Ishikawa (cell line): ENCODE measurements at regions not wholly inside any gene's neighbourhood (a gene's known extent, or its start where the extent isn't known, plus 50 kb on each side); places are given as distances from the start of the nearest gene placed in this dataset.

Experiments used
- CEBPB ChIP-seq: IDR thresholded peaks from 2 replicates; pipeline ENCODE4 v1.6.1; 2012
- CREB1 ChIP-seq: IDR thresholded peaks from 2 replicates; pipeline ENCODE4 v1.6.1; 2012; ENCODE audit warnings: low read depth
- EGR1 ChIP-seq: IDR thresholded peaks from 2 replicates; pipeline ENCODE4 v1.6.1; 2012
- EP300 ChIP-seq: IDR thresholded peaks from 2 replicates; pipeline ENCODE4 v1.6.1; 2012; ENCODE audit warnings: borderline replicate concordance
- FOXM1 ChIP-seq: IDR thresholded peaks from 2 replicates; pipeline ENCODE4 v1.6.1; 2012; ENCODE audit warnings: low read depth, borderline replicate concordance
- NFIC ChIP-seq: IDR thresholded peaks from 2 replicates; pipeline ENCODE4 v1.6.1; 2012
- RAD21 ChIP-seq: IDR thresholded peaks from 2 replicates; pipeline ENCODE4 v1.6.1; 2012; ENCODE audit warnings: low read depth
- TAF1 ChIP-seq: IDR thresholded peaks from 2 replicates; pipeline ENCODE4 v1.6.1; 2012; ENCODE audit warnings: low read depth, mild to moderate bottlenecking
- TCF12 ChIP-seq: IDR thresholded peaks from 2 replicates; pipeline ENCODE4 v1.6.1; 2012; ENCODE audit warnings: low read depth
- TEAD4 ChIP-seq: IDR thresholded peaks from 2 replicates; pipeline ENCODE4 v1.6.1; 2012
- YY1 ChIP-seq: IDR thresholded peaks from 2 replicates; pipeline ENCODE4 v1.6.1; 2012; ENCODE audit warnings: low read depth
- ZBTB7A ChIP-seq: IDR thresholded peaks from 2 replicates; pipeline ENCODE4 v1.6.1; 2012; ENCODE audit warnings: low read depth
- TF ChIP-seq, protein P1 (sequence below): IDR thresholded peaks from 2 replicates; pipeline ENCODE4 v1.6.1; 2012
- TF ChIP-seq, protein P2 (sequence below): IDR thresholded peaks from 2 replicates; pipeline ENCODE4 v1.6.1; 2012; ENCODE audit warnings: low read depth, mild to moderate bottlenecking
- TF ChIP-seq, protein P3 (sequence below): IDR thresholded peaks from 2 replicates; pipeline ENCODE4 v1.6.1; 2012

DNA sequence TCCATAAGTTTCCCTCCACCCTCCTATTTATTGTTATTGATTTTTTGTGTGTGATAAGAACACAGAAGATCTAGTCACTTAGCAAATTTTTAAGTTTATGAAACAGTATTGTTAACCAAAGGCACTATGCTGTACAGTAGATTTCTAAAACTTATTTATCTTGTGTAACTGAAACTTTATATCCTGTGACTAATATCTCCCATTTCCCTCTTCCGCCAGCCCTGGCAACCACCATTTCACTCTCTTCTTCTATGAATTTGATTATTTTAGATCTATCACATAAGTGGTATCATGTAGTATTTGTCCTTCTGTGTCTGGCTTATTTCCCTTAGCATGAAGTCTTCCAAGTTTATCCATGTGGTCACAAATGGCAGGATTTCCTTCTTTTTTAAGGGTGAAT is 144.3 kb upstream of the INHBA start:
- TF ChIP-seq, protein P1, sequence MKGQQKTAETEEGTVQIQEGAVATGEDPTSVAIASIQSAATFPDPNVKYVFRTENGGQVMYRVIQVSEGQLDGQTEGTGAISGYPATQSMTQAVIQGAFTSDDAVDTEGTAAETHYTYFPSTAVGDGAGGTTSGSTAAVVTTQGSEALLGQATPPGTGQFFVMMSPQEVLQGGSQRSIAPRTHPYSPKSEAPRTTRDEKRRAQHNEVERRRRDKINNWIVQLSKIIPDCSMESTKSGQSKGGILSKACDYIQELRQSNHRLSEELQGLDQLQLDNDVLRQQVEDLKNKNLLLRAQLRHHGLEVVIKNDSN = no peak
- TF ChIP-seq, protein P2, sequence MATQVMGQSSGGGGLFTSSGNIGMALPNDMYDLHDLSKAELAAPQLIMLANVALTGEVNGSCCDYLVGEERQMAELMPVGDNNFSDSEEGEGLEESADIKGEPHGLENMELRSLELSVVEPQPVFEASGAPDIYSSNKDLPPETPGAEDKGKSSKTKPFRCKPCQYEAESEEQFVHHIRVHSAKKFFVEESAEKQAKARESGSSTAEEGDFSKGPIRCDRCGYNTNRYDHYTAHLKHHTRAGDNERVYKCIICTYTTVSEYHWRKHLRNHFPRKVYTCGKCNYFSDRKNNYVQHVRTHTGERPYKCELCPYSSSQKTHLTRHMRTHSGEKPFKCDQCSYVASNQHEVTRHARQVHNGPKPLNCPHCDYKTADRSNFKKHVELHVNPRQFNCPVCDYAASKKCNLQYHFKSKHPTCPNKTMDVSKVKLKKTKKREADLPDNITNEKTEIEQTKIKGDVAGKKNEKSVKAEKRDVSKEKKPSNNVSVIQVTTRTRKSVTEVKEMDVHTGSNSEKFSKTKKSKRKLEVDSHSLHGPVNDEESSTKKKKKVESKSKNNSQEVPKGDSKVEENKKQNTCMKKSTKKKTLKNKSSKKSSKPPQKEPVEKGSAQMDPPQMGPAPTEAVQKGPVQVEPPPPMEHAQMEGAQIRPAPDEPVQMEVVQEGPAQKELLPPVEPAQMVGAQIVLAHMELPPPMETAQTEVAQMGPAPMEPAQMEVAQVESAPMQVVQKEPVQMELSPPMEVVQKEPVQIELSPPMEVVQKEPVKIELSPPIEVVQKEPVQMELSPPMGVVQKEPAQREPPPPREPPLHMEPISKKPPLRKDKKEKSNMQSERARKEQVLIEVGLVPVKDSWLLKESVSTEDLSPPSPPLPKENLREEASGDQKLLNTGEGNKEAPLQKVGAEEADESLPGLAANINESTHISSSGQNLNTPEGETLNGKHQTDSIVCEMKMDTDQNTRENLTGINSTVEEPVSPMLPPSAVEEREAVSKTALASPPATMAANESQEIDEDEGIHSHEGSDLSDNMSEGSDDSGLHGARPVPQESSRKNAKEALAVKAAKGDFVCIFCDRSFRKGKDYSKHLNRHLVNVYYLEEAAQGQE = no peak
- TF ChIP-seq EP300 = no peak

DNA sequence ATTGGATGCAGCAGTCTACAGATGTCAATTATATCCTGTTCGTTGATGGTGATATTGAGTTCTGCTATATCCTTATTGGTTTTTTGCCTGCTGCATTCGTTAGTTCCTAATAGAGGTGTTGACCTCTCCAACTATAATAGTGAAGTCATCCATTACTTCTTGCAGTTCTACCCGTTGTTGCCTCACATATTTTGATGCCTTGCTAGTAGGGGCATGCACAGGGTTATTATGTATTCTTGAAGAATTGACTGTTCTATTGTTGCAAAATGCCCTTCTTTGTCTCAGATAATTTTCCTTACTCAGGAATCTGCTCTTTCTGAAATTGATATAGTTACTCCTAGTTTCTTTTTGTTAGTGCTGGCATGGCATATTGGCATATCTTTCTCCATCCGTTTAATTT is 140.1 kb upstream of the INHBA start:
- TF ChIP-seq, protein P2 = no peak
- TF ChIP-seq YY1 = no peak
- TF ChIP-seq CEBPB = no peak
- TF ChIP-seq FOXM1 = no peak
- TF ChIP-seq TEAD4 = no peak
- TF ChIP-seq EP300 = no peak
- no peak for TF ChIP-seq CREB1
- TF ChIP-seq, protein P1 = no peak
- TF ChIP-seq RAD21 = no peak

DNA sequence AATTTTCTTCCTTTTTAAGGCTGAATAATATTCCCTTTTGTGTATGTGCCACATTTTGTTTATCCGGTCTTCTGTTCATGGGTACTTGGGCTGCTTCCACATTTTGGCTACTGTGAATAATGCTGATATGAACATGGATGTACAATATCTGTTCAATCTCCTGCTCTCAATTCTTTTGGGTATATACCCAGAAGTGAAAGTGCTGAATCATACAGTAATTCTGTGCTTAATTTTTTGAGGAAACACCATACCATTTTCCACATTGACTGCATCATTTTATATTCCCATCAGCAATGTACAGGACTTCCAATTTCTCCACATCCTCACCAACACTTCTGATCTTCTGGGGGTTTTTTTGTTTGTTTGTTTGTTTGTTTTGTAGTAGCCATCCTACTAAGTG is 135.0 kb upstream of the INHBA start:
- TF ChIP-seq ZBTB7A (no peak), TCF12 (no peak), RAD21 (no peak), FOXM1 (no peak), CREB1 (no peak), TAF1 (no peak), NFIC (no peak), YY1 (no peak), EP300 (no peak)
- TF ChIP-seq, protein P3, sequence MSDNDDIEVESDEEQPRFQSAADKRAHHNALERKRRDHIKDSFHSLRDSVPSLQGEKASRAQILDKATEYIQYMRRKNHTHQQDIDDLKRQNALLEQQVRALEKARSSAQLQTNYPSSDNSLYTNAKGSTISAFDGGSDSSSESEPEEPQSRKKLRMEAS = no peak
- TF ChIP-seq, protein P2 = no peak
- TF ChIP-seq, protein P1 = no peak

DNA sequence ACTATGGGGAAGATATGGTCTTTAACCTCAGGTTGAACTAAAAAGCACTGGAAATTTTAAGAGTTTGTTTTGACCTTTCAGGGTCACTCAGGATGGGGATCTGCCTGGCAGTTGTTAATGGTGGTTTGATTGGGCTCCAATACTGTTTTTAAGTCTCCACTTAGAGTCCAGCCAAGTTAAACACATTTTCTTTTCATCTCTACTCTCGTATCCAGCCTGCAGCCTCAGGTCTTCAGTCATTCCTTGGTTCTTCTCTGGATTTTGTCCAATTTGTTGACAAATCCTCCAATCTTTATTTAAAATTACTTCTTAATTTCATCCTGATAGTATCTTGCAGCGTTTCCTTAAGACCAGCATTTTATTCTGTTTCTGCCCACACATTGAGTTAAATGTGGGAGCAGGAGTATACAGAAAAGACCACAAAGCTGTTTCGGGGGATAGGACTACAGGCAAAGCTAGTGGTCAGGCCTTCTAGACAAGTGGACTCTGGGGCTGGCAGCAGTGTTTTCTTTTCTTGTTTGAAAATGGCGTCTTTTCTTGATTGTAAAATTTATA is 133.2 kb upstream of the INHBA start:
- TF ChIP-seq TCF12 = no peak
- TF ChIP-seq, protein P3 = no peak
- TF ChIP-seq YY1 = no peak
- no peak for TF ChIP-seq RAD21
- no peak for TF ChIP-seq CREB1
- TF ChIP-seq TAF1 = no peak
- TF ChIP-seq FOXM1 = no peak
- TF ChIP-seq NFIC = no peak
- TF ChIP-seq ZBTB7A = no peak
- TF ChIP-seq, protein P1 = no peak
- no peak for TF ChIP-seq CEBPB
- no peak for TF ChIP-seq EGR1
- no peak for TF ChIP-seq EP300
- TF ChIP-seq, protein P2 = no peak
- TF ChIP-seq TEAD4 = no peak
